ENCODE measurements at regions not wholly inside any gene's neighbourhood (a gene's known extent, or its start where the extent isn't known, plus 50 kb on each side); places are given as distances from the start of the nearest gene placed in this dataset.

DNA sequence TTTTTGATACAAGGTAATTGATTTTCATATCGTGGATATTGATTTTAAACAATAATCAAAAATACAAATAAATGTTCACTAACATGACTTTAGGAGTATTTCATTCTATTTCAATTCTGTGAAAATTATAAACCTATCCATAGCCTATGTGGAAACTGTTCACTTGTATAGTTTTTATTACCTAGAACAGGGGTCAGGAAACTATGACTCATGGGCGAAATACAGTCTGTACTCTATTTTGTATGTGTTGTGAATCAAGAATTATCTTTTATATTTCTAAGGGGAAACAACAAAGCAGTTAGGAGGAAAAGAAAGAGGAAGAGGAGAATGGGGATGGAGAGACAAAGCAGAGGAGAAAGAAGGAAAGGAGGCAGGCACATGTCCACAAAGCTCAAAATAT is 181.7 kb upstream of the VRK2 start:
- DNase-seq (ENCODE audit: low read depth in 2 of 2, low spot score in 1 of 2), result no peak

DNA sequence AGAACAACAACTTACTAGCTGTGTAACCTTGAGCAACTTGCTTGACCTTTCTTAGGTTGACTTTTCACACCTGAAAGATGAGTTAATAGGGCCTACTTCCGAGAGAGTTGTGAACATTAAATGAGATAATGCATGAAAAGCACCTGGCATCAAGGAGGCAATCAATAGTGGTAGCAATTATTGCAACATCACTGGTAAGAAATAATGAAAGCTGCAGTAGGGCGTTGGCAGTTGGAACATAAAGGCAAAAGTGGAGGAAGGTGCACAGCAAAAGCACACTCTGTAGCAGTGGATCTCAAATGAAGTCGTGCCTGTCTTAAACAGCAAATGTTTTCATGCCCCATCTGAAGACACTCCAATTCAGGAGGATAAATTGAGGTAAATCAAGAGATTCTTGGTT is 178.9 kb upstream of the VRK2 start:
- DNase-seq (ENCODE audit: low read depth in 2 of 2, low spot score in 1 of 2), result no peak

- DNase-seq (ENCODE audit: low read depth in 2 of 2, low spot score in 1 of 2), result no peak
These were observed 177.9 kb upstream of the VRK2 start for GRCh38 chr2:57868619-57869139.

DNA sequence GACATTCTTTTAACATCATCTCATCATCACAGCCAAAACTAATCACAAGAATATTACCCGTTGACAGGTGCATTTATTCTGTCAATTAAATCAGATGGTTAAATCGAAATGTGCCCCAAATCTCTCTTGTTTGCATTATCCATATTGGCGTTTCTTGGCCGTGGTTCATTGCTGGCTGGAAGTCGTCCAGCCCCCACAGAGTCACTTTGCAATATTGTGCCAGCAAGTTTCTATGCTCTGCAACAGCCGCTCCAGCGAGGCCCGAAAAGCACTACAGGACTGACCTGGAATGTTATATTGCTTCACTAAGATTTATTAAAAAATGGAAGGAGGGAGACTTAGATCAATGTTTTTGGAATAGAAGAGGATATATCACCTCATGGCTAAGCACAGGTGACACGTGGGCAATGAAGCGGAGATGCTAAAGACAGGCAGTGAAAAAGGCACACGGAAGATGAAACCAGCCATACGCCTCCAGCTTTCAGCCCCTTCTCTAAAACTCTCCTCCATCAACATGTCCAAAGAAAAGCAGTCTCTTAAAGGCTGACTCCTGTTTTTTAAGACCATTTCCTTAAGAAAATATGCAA is 176.8 kb upstream of the VRK2 start:
- DNase-seq (ENCODE audit: low read depth in 2 of 2, low spot score in 1 of 2), result no peak

GRCh38 chr2:57876313-57876712 is 170.3 kb upstream of the VRK2 start:
- DNase-seq (ENCODE audit: low read depth in 2 of 2, low spot score in 1 of 2), result no peak

GRCh38 chr2:57877811-57878170 is 168.8 kb upstream of the VRK2 start:
- no peak for DNase-seq (ENCODE audit: low read depth in 2 of 2, low spot score in 1 of 2)

- DNase-seq (ENCODE audit: low read depth in 2 of 2, low spot score in 1 of 2), result no peak
These were observed 168.3 kb upstream of the VRK2 start for GRCh38 chr2:57878171-57878865.

- DNase-seq (ENCODE audit: low read depth in 2 of 2, low spot score in 1 of 2), result no peak
These were observed 167.8 kb upstream of the VRK2 start for GRCh38 chr2:57878866-57879210.

- DNase-seq (ENCODE audit: low read depth in 2 of 2, low spot score in 1 of 2), result no peak
These were observed 166.2 kb upstream of the VRK2 start for GRCh38 chr2:57880446-57880845.

GRCh38 chr2:57880967-57881366 is 165.6 kb upstream of the VRK2 start:
- DNase-seq (ENCODE audit: low read depth in 2 of 2, low spot score in 1 of 2), result no peak

DNA sequence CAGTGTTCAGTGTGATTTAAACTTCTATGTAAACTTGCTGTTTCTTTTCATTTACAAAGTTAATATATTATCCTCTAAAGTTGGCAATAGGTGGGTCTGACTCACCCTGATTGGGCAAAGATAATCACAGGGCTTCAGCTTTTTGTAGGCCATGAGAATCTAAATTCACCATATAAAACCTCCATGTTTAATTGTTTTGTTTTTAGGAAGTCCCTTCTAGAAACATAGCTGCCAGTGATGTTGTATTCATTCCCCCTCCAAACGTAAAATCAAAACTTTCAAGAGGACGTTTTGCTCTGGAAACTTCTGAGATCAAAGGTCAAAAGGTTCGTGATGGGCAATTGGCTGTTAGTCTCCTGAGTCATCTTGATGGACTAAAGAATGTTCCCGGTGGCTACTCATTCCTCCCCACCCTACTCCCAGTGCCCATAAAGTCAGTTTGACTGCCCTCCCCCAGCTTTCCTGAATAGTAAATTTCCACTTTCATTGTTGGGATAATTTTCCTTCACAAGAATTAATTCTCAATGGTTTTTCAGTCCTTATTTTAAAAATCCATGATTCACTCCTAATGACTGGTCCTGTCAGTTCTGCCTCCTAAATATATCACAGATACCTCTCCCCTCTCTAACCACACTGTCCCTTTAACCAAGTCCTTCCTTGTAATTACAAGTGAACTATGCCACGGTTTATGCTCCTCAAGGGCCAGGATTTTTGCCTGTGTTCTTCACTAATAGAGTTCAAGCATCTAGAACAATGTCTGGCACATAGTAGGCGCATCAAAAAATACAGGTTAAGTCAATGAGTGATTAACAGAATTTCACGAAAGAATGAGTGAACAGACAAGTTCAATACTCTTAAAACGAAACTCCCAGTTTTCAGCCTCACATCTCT is 164.4 kb upstream of the VRK2 start:
- DNase-seq (ENCODE audit: low read depth in 2 of 2, low spot score in 1 of 2), result no peak

GRCh38 chr2:57882895-57883515 is 163.6 kb upstream of the VRK2 start:
- DNase-seq (ENCODE audit: low read depth in 2 of 2, low spot score in 1 of 2), result no peak

- no peak for DNase-seq (ENCODE audit: low read depth in 2 of 2, low spot score in 1 of 2)
These were observed 162.3 kb upstream of the VRK2 start for GRCh38 chr2:57884281-57884680.

DNA sequence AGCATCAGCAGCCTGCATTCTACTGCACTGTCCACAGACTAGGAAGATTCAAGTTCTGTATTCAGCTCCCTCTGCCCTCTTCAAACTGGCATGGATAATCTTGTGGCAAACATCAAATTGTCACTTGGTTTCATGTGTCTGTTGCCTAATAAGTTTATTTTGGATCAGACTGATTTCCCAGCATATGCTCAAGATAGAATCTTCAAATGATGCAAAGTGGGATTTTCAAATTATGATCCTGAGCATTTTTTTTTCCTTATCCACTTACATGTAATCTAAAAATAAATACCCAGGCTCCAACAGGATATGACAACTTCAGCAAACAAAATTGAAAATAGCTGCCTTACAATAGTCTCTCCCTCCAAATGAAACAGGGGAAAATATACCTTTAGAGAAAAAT is 160.9 kb upstream of the VRK2 start:
- DNase-seq (ENCODE audit: low read depth in 2 of 2, low spot score in 1 of 2), result no peak

DNA sequence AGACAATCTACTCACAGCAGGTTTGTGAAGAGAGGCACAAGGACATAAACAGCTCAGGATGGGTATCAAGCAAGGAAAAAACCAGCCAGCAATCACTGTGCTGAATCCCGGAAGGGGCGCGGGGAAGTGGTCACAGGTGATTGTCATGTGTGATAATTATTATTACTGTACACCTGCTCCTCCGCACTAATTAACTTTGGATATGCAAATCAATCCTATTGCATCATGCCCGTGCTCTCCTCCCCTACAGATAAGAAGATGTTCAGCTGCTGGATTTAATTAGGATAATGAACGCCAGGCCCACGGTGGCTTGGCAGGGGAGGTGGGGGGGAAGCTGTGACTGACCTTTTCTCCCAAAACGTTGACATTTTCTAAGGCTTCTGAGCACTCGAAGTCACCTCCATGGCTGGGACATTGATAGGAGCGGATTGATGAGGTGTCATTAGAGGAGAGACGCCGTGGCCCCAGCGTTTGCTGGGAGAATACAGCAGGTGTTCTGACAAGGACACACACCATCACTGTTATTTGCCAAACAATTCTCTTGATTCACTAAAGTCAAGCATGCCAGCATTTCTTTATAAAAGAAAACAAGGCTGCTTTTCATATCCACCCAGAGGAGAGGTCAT is 160.3 kb upstream of the VRK2 start:
- no peak for DNase-seq (ENCODE audit: low read depth in 2 of 2, low spot score in 1 of 2)

DNA sequence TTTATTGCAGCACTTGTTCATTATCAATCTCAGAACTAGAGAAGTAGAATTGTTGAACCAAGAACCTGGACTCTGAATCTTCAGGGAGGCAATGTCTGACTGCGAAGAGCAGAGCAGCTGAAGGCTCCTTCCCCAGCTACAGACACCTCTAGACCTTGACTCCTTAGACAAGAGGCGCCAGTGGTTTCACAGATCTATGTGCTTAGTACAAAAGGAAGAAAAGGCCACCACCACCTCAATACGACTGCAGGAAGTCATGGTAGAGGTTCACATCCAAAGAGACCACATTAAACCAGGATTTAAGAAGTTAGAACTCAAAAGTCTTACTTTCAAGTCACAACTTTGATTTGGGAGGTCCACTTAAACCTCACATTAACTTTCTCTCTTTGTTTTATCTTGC is 158.1 kb upstream of the VRK2 start:
- no peak for DNase-seq (ENCODE audit: low read depth in 2 of 2, low spot score in 1 of 2)

- no peak for DNase-seq (ENCODE audit: low read depth in 2 of 2, low spot score in 1 of 2)
These were observed 156.1 kb upstream of the VRK2 start for GRCh38 chr2:57890464-57890863.

GRCh38 chr2:57891086-57891712 is 155.4 kb upstream of the VRK2 start:
- no peak for DNase-seq (ENCODE audit: low read depth in 2 of 2, low spot score in 1 of 2)

GRCh38 chr2:57892920-57893319 is 153.7 kb upstream of the VRK2 start:
- DNase-seq (ENCODE audit: low read depth in 2 of 2, low spot score in 1 of 2), result no peak

GRCh38 chr2:57893347-57893746 is 153.3 kb upstream of the VRK2 start:
- DNase-seq (ENCODE audit: low read depth in 2 of 2, low spot score in 1 of 2), result no peak

GRCh38 chr2:57893786-57894185 is 152.8 kb upstream of the VRK2 start:
- no peak for DNase-seq (ENCODE audit: low read depth in 2 of 2, low spot score in 1 of 2)

All from stimulated activated CD8-positive, alpha-beta memory T cell treated with anti-CD3 and anti-CD28 coated beads, Interleukin-4, amount 100 ng/mL, for 4 hours (primary cell).